H9 (cell line): ENCODE measurements at regions not wholly inside any gene's neighbourhood (a gene's known extent, or its start where the extent isn't known, plus 50 kb on each side); places are given as distances from the start of the nearest gene placed in this dataset.
A peak's percentile ranks its signal among the peaks of the same experiment; 100 is the strongest.

Experiments used
- DNase-seq: peaks from one replicate; pipeline ENCODE4 v3.0.0-alpha.2; 2017
- H2AFZ ChIP-seq: one replicate; pipeline ENCODE4 v1.6.1; 2013; ENCODE audit warnings: mild to moderate bottlenecking, low read length, control low read depth, moderate library complexity
- H2AK5ac ChIP-seq: 2 replicates; pipeline ENCODE4 v1.6.1; 2013; ENCODE audit warnings: low read length, control low read depth, mixed read lengths; ENCODE audit not compliant: insufficient read length
- H2BK120ac ChIP-seq: one replicate; pipeline ENCODE4 v1.6.1; 2013; ENCODE audit warnings: low read depth, mild to moderate bottlenecking, low read length, control low read depth, inconsistent platforms; ENCODE audit not compliant: poor library complexity, severe bottlenecking
- H2BK12ac ChIP-seq: 2 replicates; pipeline ENCODE4 v1.6.1; 2013; ENCODE audit warnings: low read length, control low read depth, mixed read lengths, low read depth; ENCODE audit not compliant: insufficient read length
- H2BK15ac ChIP-seq: 2 replicates; pipeline ENCODE4 v1.6.1; 2013; ENCODE audit warnings: low read depth, low read length, control low read depth
- H2BK20ac ChIP-seq: one replicate; pipeline ENCODE4 v1.6.1; 2013; ENCODE audit warnings: low read depth, mild to moderate bottlenecking, low read length, control low read depth, inconsistent platforms; ENCODE audit not compliant: poor library complexity, severe bottlenecking
- H2BK5ac ChIP-seq: 2 replicates; pipeline ENCODE4 v1.6.1; 2013; ENCODE audit warnings: low read length, control low read depth, mixed read lengths; ENCODE audit not compliant: insufficient read length
- H3K14ac ChIP-seq: 2 replicates; pipeline ENCODE4 v1.6.1; 2013; ENCODE audit warnings: low read length, control low read depth; ENCODE audit not compliant: insufficient read depth
- H3K18ac ChIP-seq: 2 replicates; pipeline ENCODE4 v1.6.1; 2013; ENCODE audit warnings: low read depth, mild to moderate bottlenecking, mixed read lengths, low read length, control low read depth; ENCODE audit not compliant: insufficient read length
- H3K23ac ChIP-seq: 2 replicates; pipeline ENCODE4 v1.6.1; 2013; ENCODE audit warnings: low read length, control low read depth, mixed read lengths, low read depth; ENCODE audit not compliant: insufficient read length
- H3K23me2 ChIP-seq: 2 replicates; pipeline ENCODE4 v1.6.1; 2013; ENCODE audit warnings: low read depth, mild to moderate bottlenecking, mixed read lengths, low read length, control low read depth; ENCODE audit not compliant: insufficient read length, poor library complexity, severe bottlenecking
- H3K27ac ChIP-seq: 2 replicates; pipeline ENCODE4 v1.5.1; 2013; ENCODE audit warnings: low read length, control low read depth, mixed read lengths, low read depth; ENCODE audit not compliant: insufficient read length
- H3K27me3 ChIP-seq: 2 replicates; pipeline ENCODE4 v1.6.1; 2013; ENCODE audit warnings: low read length, control low read depth, inconsistent platforms; ENCODE audit not compliant: insufficient read depth
- H3K4ac ChIP-seq: 2 replicates; pipeline ENCODE4 v1.6.1; 2013; ENCODE audit warnings: low read depth, mild to moderate bottlenecking, control low read depth, inconsistent platforms, low read length, moderate library complexity
- H3K4me1 ChIP-seq: 2 replicates; pipeline ENCODE4 v1.6.1; 2013; ENCODE audit warnings: low read length, control low read depth, inconsistent platforms; ENCODE audit not compliant: insufficient read depth
- H3K4me2 ChIP-seq: 2 replicates; pipeline ENCODE4 v1.6.1; 2013; ENCODE audit warnings: low read length, control low read depth, mixed read lengths; ENCODE audit not compliant: insufficient read length, insufficient read depth
- H3K56ac ChIP-seq: 2 replicates; pipeline ENCODE4 v1.6.1; 2013; ENCODE audit warnings: low read depth, mild to moderate bottlenecking, mixed read lengths, low read length, control low read depth; ENCODE audit not compliant: insufficient read length
- H3K79me1 ChIP-seq: 2 replicates; pipeline ENCODE4 v1.6.1; 2013; ENCODE audit warnings: low read depth, mild to moderate bottlenecking, moderate library complexity, low read length, control low read depth, inconsistent platforms; ENCODE audit not compliant: insufficient read depth, poor library complexity, severe bottlenecking
- H3K79me2 ChIP-seq: 2 replicates; pipeline ENCODE4 v1.6.1; 2013; ENCODE audit warnings: low read length, control low read depth, inconsistent platforms; ENCODE audit not compliant: insufficient read depth
- H3K9ac ChIP-seq: 2 replicates; pipeline ENCODE4 v1.6.1; 2013; ENCODE audit warnings: low read length, control low read depth, mixed read lengths; ENCODE audit not compliant: insufficient read length; ENCODE audit errors: extremely low read depth
- H3K9me3 ChIP-seq: one replicate; pipeline ENCODE4 v1.6.1; 2013; ENCODE audit warnings: low read depth, low read length, inconsistent platforms; ENCODE audit not compliant: control insufficient read depth
- H3T11ph ChIP-seq: one replicate; pipeline ENCODE4 v1.6.1; 2013; ENCODE audit warnings: mild to moderate bottlenecking, low read length, control low read depth, inconsistent platforms
- H4K20me1 ChIP-seq: one replicate; pipeline ENCODE4 v1.6.1; 2013; ENCODE audit not compliant: control insufficient read depth, insufficient read length, insufficient read depth
- H4K5ac ChIP-seq: 2 replicates; pipeline ENCODE4 v1.6.1; 2013; ENCODE audit warnings: low read depth, mild to moderate bottlenecking, mixed read lengths, low read length, control low read depth; ENCODE audit not compliant: insufficient read length
- H4K8ac ChIP-seq: replicated peaks from 2 replicates; pipeline ENCODE4 v1.6.1; 2013; ENCODE audit warnings: low read length, control low read depth, mixed read lengths, low read depth; ENCODE audit not compliant: insufficient read length
- H4K91ac ChIP-seq: 2 replicates; pipeline ENCODE4 v1.6.1; 2013; ENCODE audit warnings: low read depth, mild to moderate bottlenecking, moderate library complexity, mixed read lengths, low read length, control low read depth; ENCODE audit not compliant: insufficient read length
- H3K27ac Mint-ChIP-seq, 3 experiments: 2 replicates in 2 of 3; 3 replicates in 1 of 3; pipeline ENCODE4 v1.8.0; 2020 to 2021; ENCODE audit warnings: mixed read lengths in 3 of 3, mild to moderate bottlenecking in 1 of 3, moderate library complexity in 1 of 3
- H3K27me3 Mint-ChIP-seq: 2 replicates; pipeline ENCODE4 v1.8.0; 2021; ENCODE audit warnings: low read depth, mild to moderate bottlenecking, moderate library complexity, mixed read lengths
- H3K36me3 Mint-ChIP-seq, 3 experiments: 2 replicates in 2 of 3; 3 replicates in 1 of 3; pipeline ENCODE4 v1.8.0; 2020 to 2021; ENCODE audit warnings: low read depth in 3 of 3, mixed read lengths in 3 of 3; ENCODE audit not compliant: insufficient read depth in 1 of 3
- H3K4me1 Mint-ChIP-seq, 2 experiments: 2 replicates each; pipeline ENCODE4 v1.8.0; 2020; ENCODE audit warnings: mixed read lengths in 2 of 2
- H3K4me3 Mint-ChIP-seq, 2 experiments: 2 replicates in 1 of 2; 3 replicates in 1 of 2; pipeline ENCODE4 v1.8.0; 2020 to 2021; ENCODE audit warnings: mild to moderate bottlenecking in 2 of 2, mixed read lengths in 2 of 2, moderate library complexity in 1 of 2
- H3K9me3 Mint-ChIP-seq, 2 experiments: 2 replicates in 1 of 2; 3 replicates in 1 of 2; pipeline ENCODE4 v1.8.0; 2020; ENCODE audit warnings: mild to moderate bottlenecking in 2 of 2, mixed read lengths in 2 of 2, moderate library complexity in 1 of 2
- CTCF ChIP-seq: fragments of 200-600 bp; sonication (generic); conservative IDR thresholded peaks from 3 replicates; pipeline ENCODE4 v1.8.0; 2021; ENCODE audit warnings: antibody characterized with exemption, mild to moderate bottlenecking
- WGBS: extraction: QIAGEN DNeasy Blood & Tissue Kit; methylation state at CpG from one replicate; pipeline ENCODE4 v1.1.7; 2013; ENCODE audit warnings: missing lambda C conversion rate, low lambda C conversion rate, mixed read lengths; ENCODE audit not compliant: insufficient read length; ENCODE audit errors: extremely low coverage; 5-methylcytosine and 5-hydroxymethylcytosine counted together

GRCh38 chr10:70939441-70940003 is 51.2 kb upstream of the PCBD1 start:
- Histone ChIP-seq H3K18ac (no peak overlapping the region), H2BK20ac (no peak overlapping the region), H2AK5ac (no peak overlapping the region), H3K9me3 (no peaks in the 10 kb centered on the region), H2AFZ (no peak overlapping the region), H2BK15ac (no peak overlapping the region), H4K20me1 (no peaks in the 10 kb centered on the region), H3K9ac (no peak overlapping the region), H2BK120ac (no peak overlapping the region), H3K4me1 (no peaks in the 10 kb centered on the region), H3K23ac (no peak overlapping the region), H3K27me3 (no peaks in the 10 kb centered on the region), H3T11ph (no peak overlapping the region), H3K79me2 (no peaks in the 10 kb centered on the region), H4K91ac (no peak overlapping the region), H3K27ac (no peak overlapping the region), H3K4ac (no peak overlapping the region), H3K4me2 (no peak overlapping the region), H2BK5ac (no peak overlapping the region), H4K5ac (no peak overlapping the region), H4K8ac (no peak overlapping the region), H3K23me2 (no peaks in the 10 kb centered on the region), H3K56ac (no peak overlapping the region), H3K14ac (no peak overlapping the region), H3K79me1 (no peaks in the 10 kb centered on the region), H2BK12ac (no peak overlapping the region)
- Mint-ChIP-seq H3K4me1 (0 out of 4 replicates have a peak, but pooled peaks cover 0 to 3% of the 10 kb centered on the region in 2 experiments), H3K4me3 (no peak overlapping the region), H3K9me3 (no peaks in the 10 kb centered on the region), H3K27ac (peak overlapping the region in 1 of 3 experiments; percentile 85; a peak in 1 of 7 replicates), H3K27me3 (peaks cover 11% of the 10 kb centered on the region), H3K36me3 (no peaks in the 10 kb centered on the region)
- no peak for TF ChIP-seq CTCF
- WGBS, result no CpG with 5 or more reads among the region's 1 CpG
- no peak for DNase-seq
